NCI-H1417 (cell line): ENCODE measurements at regions not wholly inside any gene's neighbourhood (a gene's known extent, or its start where the extent isn't known, plus 50 kb on each side); places are given as distances from the start of the nearest gene placed in this dataset.
A peak's percentile ranks its signal among the peaks of the same experiment; 100 is the strongest.
"Not testable (repeated sequence)": the region's sequence is repeated elsewhere in the genome, so short reads cannot be mapped to it uniquely, and the experiment has no call there.

Experiments
- DNase-seq, 3 experiments: peaks; one replicate each; lab custom pipeline; 2025; lab: John Stamatoyannopoulos, UW

DNA sequence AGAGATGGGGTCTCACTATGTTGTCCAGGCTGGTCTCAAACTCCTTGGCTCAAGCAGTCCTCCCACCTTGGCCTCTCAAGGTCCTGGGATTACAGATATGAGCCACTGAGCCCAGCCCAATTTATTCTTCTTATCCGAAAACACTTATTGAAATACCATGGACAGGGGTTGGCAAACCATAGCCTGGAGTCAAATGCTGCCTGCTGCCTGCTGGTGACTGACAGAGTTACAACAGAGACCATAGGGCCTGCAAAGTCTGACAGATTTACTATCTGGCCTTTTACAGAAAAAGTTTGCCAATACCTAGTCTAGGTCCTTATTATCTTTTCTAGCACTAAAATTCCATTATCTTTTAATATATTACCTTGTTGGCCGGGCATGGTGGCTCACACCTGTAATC is 87.1 kb upstream of the ZNF281 start:
- DNase-seq: no peak

DNA sequence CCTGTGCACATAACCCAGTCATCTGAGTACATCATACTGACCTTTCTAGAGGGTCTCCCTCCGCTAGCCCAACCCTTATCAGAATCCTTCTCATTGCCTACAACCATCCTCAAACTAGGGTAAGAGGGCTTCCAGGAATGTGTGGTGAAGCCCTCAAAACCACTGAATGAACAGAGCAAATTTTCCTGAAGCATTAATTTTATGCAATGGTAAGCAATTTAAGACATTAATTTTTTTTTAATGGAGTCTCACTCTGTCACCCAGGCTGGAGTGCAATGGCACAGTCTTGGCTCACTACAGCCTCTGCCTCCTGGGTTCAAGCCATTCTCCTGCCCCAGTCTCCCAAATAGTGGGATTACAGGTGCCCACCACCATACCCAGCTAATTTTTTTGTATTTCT is 86.1 kb upstream of the ZNF281 start:
- no peak for DNase-seq

DNA sequence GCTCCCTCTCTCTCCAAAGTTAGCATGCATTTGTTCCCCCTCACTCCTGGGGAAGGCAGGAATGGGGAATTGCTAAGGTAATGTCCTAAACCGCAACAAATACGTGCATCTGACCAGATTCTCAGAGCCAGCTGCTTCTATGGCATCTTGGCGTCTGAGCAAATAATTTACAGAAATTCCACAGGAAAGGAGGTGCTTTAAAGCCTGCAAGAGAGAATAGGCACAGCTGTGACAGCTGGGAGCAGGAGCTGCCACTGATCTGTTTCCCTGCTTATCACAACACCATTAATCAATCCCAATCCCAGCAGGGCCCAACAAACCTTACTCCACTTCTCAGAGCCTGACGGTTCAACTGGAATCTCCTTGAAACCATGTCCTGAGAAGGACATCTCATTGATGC is 83.5 kb upstream of the ZNF281 start:
- DNase-seq: peak in 1 of 3 experiments; percentile 48

DNA sequence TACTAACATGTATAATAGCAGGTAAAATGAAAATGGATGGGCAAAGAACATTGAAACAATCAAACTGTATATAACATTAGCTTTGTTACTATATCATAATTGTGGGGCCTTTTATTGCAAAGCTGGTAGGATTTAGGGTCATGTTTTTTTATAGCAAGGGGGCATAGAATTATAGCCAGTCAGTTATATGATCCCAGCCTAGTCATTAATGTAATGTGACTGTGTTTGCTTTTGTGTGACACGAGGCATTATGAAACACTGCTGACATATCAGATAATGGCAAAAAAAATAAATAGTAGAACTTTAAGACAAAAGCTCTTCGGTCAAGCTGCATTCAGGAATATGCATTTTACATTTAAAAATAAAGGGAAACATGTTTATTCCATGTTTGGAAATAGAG is 81.3 kb upstream of the ZNF281 start:
- DNase-seq: peak in 1 of 3 experiments; percentile 31

DNA sequence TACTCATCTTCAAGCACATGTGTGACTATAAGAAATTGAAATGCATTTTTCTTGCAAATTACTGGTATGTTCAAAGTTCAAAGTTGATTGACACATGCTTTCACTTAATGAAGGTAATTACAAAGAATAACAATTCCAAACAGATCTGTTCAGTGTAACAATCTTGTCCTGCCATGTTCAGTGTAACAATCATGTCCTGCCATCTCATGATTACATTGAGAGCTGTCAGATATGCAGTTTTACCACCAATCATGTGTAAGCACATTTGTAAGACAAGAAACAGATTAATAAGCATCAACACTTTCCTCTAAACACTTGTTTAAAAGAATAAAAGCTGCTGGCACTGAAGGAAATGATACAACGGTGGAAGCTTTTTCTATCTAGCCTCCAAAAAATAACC is 80.3 kb upstream of the ZNF281 start:
- DNase-seq: no peak

DNA sequence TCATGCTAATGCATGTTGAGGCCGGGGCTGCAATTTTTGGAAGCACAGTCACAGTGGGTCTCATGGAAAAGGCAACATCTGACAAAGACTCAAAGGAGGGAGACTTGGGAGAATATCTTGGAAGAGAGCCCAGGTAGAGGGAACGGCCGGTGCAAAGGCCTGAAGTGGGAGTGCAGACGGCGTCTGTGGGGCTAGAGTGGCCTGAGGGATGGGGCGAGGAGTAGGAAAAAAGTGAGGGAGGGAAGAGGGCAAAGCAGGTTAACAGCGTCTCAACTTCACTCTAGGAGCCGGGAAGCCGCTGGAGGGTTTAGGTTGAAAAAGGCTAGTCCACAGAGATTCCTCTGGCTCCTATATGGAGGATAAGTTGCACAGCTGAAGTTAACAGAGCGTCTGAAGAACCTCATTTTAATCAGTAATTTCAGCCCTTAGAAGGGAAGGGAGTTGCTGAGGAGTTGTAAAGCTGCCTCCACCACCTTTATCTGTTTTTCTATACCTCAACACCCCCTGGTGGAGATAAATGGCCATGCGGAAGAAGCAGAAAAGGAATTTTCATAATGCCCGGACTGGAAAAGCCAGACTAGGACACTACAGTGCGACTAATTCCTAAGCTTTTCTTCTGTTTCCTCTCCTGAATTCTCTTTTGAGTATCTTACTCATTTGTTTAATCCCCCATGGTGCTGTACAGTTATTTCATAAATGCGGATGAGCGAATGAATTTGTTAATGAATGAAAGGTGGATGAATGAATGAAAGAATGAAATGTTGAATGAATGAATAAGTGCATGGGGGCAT is 78.7 kb upstream of the ZNF281 start:
- peak; percentile 59 to 80 (median 67) for DNase-seq

DNA sequence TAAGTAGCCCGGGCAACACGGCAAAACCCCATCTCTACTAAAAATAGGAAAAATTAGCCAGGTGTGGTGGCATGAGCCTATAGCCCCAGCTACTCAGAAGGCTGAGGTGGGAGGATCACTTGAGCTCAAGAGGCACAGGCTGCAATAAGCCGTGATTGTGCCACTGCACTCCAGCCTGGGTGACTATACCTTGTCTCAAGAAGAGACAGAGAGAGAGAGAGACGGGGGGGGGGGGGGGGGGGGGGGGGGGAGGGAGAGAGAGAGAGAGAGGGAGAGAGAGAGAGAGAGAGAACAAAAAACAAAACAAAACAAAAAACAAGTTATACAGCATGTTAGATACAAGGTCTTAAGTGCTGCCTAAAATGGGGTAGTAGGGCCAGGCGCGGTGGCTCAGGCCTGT is 77.8 kb upstream of the ZNF281 start:
- DNase-seq: peak in 1 of 3 experiments; percentile 19

DNA sequence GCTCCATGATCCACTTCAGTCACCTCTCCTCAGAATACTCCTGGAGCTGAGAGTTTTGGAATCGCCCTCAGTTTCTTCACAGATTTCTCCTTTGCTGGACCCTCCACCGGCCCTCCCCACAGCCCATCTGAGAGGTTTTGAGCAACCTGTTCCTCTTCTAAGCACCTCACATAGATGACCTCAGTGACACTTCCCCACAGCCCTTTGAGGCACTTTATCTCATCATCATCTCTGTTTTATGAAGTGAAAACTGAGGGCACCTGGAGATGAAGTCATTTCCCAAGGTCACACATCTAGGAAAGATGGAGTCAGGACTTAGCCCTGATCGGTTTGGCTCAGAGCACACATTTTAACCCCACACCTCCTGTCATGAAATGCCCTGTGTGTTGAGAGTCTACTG is 76.8 kb upstream of the ZNF281 start:
- DNase-seq: no peak

DNA sequence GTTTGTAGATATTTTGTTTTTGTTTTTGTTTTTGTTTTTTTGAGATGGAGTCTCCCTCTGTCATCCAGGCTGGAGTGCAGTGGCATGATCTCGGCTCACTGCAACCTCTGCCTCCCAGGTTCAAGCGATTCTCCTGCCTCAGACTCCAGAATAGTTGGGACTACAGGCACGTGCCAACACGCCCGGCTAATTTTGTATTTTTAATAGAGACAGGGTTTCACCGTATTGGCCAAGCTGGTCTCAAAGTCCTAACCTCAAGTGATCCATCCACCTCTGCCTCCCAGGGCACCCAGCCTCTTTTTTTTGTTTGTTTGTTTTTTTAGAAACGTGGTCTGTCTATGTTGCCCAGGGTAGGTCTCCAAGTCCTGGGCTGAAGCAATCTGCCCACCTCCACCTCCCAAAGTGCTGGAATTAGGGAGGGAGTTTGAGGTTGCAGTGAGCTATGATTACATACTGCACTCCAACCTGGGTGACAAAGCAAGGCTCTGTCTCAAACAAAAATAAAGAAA is 74.7 kb upstream of the ZNF281 start:
- not testable (repeated sequence) for DNase-seq

DNA sequence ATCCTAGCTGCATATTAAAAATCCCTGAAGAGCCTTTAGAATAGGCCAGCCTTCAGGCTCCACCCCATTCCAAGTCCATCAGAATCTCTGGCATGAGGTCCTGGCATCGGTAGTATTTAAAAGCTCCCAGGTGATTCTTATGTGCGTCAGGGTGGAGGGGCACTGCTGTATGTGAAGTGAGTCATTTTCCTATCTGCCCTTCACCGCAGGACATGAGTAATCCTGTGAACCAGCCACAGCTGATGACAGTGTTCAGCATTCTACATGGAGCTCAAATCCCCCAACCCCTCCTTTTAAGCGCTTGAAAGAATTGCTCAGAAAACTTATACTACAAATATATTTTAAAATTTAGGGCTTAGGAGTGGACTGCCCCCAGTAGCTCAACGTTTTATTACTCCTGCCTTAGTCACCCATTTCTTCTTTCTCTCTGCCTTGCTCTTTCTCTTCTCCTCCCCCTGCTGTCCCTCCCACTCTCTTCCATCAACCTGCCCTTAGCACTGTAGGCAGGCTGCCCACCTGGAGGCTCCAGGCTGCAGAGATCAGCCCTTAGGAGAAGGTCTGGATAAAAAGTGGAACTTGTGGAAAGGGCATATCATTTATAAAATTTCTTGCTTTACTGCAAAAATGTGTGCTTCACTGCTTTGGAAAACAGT is 73.8 kb upstream of the ZNF281 start:
- DNase-seq: peak in 1 of 3 experiments; percentile 14

DNA sequence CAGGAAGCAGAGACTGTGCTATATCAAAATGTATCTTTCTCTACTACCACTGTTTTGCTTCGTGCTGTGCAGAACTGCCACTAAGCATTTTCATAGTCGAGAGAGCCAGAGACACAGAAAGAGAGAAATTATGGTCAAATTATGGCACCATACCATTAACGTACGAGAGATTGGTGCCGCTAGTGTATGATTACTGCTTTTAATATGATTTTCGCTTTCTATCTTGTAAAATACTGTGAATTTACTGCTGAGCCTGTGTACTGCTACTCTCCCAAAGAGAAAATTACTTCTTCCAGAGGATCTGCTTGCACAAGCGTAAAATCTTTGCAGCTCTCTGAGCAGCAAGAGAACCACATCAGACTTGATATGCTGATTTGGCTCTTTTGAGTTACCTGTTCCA is 71.1 kb upstream of the ZNF281 start:
- DNase-seq: no peak

DNA sequence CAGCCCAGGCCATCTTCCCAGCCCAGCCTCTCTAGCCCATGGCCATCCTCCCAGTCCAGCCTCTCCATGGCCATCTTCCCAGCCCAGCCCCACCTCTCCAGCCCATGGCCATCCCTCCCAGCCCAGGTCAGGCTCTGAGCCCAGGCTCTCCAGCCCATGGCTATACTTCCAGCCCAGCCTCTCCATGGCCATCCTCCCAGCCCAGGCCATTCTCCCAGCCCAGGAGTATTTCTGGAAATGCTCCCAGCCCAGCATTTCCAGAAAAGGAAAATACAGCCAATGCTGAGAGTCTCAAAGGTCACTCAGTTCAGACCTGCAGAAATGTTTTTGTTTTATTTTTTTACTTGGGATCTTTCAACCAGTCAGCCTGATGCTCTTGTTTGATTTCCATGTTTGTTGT is 70.0 kb upstream of the ZNF281 start:
- no peak for DNase-seq

DNA sequence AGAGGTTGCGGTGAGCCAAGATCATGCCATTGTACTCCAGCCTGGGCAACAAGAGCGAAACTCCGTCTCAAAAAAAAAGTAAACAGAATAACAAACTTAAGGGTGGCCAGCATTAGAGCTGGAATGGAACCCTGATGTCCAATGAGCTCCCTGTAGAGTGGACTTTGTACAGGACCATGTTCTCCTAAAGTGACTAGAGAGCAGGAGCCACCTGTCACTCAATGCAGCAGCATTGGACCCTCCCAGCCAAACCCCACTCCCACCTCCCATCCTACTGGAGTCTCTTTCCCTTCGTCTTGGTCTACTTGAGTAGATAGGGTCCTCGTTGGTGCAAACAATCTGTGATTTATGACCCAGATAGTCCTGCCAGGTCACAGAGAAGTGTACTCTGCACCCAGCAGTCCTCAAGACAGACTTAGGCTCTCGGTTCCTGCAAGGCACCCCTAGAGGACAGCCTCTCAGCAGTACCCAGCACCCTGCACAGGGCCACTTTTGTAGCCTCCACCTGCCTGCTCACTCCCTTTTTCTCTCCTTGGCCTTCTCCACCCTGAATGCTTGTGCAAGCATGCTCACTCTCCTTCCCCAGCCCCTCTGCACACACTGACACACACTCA is 69.2 kb upstream of the ZNF281 start:
- no peak for DNase-seq

DNA sequence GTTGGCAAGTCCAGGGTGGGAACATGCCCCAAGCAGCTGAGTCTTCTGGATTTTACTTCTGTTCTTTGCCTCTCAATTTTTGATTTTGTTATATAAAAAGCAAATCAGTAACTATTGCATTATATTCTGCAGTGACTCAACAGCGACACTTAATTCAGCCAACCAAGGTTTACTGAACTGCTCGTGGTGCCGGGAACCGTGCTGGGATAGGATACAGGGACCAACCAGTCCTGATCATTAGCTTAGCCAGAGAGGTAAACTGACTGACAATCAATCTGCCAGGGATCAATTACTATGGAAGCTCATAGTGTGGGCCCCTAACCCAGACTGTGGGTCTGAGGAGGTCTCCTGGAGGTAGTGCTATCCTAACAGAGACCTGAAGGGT is 68.4 kb upstream of the ZNF281 start:
- no peak for DNase-seq

DNA sequence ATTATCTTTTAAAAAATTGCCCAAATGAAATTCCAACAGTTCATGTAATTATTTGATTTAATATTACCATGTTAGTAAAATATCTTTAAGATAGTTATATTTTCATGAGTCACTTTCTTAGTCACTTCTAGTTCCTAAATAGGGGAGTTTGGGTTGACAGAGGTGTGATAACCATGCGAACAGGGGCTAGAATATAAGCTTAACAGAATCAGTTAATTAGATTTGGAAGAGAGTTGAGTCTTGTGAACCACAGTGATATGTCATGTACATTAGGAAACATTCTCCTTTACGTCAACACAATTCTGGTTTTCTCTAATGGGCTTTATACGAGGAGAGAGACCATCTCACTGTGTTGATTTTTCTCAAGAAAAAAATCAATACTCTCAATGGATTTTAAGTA is 64.8 kb upstream of the ZNF281 start:
- DNase-seq: peak in 1 of 3 experiments; percentile 62

DNA sequence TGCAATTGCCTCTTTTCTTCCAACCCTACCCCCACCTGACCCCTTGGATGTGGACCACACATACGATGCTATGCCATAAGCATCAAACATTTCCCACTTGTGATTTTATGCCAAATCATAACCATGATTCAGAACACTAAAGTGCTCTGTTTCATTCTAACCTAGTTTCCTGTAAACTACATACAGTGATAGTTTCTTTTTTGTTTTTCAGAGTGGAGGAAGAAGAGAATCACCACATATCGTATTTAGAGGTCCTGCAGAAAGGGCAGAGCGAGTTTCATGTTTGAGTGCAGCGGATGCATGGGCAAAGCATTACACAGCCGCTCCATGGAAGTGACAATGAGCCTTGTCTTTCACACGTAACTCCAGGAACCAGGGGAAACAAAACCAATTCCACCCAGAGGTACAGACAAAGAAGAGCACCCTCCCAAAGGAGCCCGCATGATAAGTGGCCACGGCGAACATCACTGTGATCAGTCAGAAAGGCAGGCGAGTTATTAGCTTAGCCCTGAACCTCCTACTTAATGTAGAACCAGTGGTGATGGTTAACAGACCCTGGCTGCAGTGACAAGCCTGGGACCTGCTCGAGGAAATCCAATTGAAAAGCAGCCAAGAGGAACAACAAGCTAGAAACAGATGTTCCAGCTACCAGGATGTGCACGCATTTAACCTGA is 64.0 kb upstream of the ZNF281 start:
- peak in 1 of 3 experiments; percentile 43 for DNase-seq

DNA sequence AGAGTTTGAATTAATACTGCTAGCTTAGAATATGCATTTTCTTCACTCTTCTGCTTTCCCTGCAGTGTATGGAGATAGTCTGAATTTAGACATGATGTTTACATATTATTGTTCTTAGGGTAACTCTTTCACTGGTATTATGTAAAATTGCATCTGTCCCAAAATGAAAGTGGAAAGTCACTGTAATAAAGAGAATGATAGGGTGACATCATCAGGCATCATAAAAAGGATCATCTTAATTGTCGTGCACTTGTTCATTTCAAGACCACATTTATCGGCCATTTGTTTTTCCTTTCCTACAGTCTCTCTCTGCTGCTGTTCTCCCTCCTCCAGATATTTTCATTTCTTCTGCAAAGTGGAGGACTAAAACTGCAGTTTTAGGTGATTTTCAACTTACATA is 61.9 kb upstream of the ZNF281 start:
- DNase-seq: no peak

DNA sequence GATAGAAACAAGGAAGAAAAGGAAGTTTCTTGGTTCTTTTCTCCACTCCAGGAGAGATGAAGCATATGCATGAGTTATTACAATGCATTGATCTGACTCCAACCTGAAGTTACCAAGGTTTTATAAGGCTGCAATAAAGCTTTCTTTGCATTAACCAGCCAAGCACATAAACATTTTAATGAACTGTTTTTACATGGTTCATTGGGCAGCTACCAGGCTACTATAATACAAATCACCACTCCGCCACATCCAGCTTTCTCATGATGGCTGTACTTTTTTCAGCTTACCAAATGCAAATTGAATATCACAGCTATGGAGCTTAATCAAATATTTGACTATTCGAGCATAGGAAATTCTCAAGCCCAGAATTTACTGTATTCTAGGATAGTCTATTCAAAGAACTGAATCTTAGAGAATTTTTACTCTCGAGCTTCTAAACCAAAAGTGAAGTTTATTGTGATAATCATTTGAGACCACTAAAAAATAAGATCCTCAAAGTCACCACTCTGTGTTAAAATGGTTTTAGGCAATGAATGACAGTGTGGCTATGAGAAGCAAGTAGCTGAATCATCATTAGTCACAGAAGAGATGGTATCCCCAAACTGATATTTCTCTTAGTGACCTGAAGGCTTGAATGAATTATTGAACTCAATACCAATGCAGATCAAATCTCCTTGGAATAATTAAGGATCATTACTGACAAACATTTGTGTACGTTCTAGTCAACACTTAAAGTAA is 58.6 kb upstream of the ZNF281 start:
- DNase-seq: peak in 1 of 3 experiments; percentile 18

DNA sequence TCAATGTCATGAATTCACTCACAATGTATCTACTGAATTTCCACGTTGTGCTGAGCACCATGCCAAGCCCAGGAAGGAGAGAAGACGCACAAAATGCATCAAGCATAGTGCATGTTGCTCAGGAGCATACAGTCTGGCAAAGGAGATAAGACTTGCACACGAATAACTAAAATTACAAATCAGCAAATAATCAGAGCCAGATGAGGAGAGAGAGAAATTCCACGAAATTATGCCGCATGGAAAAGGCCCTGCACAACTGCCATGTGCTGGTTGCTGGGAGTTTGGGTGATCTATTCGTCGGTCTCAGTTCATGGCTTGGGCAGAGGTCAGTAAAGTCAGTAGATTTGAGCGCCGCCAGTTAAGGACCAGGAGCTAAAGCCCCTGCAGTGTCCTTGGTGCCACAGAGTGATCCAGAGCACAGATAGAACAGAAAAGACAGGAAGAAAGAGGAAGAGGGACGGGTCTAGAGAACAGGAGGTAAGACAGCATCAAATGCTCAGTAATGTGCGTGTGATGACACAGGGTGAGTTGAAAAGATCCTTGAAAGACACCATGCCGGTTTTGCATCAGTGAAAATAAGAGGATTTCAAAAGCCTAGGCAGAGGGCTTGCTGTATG is 55.1 kb upstream of the ZNF281 start:
- DNase-seq: peak in 1 of 3 experiments; percentile 64
